ENCODE measurements at regions not wholly inside any gene's neighbourhood (a gene's known extent, or its start where the extent isn't known, plus 50 kb on each side); places are given as distances from the start of the nearest gene placed in this dataset.
"Not testable (repeated sequence)": the region's sequence is repeated elsewhere in the genome, so short reads cannot be mapped to it uniquely, and the experiment has no call there.

DNA sequence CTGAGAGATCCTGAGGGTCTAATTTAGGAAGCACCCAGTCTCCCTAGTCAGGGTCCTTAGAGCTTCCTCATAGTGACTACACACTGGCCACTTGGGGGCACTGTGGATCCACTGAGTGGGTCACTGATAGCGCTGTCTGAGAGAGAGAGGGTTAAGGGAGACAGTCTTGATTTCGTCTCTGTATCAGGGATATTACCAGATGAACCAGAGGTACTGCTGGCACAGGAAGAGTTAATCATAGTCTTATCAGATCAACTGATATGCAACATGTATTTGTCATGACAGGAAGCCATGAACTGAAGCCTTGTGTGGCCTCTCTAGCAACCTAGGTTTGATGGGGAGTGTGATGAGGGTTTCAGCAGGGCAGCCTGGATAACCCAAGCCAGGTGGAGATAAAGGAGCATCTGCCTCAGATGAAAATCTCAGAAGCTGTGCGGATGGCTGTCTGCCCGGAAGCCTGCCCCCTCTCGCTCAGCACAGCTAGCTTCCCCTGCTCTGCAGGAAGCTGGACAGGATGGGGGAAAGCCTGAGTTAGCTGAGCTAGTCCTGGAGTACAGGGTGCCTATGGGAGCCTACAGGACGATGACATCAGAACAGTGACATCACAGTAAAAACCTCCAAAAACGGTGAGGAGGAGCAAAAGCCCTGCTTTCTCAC is 214.0 kb upstream of the PRSS1 start:
- DNase-seq (ENCODE audit: low spot score) = peak; percentile 96

DNA sequence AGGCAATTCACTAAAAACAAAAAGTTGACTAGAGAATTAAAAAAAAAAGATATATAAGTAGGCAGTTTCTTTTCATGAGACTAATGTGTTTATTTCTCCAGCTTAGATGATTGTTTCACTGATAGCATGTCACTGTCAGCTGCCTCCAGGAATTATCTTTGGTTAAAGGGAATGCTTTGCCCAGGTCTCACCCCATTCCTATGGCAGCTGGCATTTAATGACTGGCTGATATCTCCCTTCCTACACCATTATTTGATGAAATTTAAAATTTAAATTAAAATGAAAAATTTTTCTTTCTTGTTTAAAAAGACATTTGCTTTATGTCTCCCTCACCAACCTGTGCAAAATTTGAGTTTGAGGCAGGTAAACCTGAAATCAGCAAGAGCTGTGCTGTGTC is 214.5 kb upstream of the PRSS1 start:
- no peak for DNase-seq (ENCODE audit: low spot score)

DNA sequence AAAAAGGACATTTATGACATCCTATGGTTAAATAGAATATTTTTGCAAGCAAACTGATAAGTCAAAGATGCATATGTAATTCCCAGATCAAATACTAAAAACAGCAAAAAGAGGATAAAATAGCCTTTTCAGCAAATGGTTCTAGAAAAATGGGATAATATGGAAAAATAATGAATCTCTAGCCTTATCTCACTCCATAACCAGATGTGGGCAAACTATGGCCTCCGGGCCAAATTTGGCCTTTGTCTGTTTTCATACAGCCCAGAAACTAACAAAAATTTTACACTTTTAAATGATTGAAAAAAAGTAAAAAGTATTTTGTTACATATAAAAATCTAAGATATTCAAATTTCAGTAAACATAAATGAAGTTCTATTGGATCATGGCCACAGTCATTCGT is 215.4 kb upstream of the PRSS1 start:
- DNase-seq (ENCODE audit: low spot score) = no peak

DNA sequence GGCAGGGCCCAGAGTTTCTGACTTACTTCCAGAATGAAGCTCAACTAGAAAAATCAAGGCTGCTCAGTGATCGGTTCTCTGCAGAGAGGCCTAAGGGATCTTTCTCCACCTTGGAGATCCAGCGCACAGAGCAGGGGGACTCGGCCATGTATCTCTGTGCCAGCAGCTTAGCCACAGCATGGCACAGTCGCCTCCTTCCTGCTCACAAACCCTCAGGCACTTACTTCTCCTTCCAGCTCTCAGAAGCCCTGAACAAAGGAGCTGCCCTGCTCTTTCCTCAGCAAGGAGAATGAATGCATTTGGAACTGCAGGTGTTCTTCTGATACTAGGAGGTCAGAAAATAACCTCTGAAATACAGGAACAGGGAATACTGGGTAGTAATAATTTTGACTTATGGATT is 219.7 kb upstream of the PRSS1 start:
- DNase-seq (ENCODE audit: low spot score) = no peak

DNA sequence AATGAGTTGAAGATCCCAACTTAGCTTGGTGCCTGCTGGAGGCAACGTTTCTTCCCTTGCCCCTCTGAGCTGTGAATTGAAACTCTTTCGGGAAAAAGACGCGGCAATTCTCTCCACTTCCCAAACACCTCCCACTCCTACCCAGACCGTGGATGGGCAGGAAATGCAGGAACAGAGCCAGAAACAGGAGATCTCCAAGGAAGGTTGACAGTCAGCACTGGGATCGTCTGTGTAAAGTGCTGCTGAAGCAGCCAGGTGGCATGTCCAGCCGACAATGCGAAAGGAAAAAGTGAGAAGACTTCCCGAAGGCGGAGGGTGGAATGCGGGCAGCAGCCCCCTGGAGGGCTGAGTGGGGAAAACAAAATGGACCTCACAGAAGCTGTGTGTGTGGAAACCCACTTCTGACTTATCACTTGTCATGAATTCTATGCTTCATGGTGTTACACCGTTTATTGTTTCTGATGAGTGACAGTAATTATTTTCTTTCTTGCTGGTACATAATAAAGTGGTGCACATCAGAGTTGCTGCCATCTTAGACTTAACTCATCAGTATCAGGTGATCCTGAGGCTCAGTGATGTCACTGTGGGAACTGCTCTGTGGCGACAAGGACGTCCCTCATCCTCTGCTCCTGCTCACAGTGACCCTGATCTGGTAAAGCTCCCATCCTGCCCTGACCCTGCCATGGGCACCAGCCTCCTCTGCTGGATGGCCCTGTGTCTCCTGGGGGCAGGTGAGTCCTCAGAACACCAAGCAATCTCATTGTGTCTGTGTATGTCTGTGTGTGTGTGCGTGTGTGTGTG is 220.5 kb upstream of the PRSS1 start:
- no peak for DNase-seq (ENCODE audit: low spot score)

DNA sequence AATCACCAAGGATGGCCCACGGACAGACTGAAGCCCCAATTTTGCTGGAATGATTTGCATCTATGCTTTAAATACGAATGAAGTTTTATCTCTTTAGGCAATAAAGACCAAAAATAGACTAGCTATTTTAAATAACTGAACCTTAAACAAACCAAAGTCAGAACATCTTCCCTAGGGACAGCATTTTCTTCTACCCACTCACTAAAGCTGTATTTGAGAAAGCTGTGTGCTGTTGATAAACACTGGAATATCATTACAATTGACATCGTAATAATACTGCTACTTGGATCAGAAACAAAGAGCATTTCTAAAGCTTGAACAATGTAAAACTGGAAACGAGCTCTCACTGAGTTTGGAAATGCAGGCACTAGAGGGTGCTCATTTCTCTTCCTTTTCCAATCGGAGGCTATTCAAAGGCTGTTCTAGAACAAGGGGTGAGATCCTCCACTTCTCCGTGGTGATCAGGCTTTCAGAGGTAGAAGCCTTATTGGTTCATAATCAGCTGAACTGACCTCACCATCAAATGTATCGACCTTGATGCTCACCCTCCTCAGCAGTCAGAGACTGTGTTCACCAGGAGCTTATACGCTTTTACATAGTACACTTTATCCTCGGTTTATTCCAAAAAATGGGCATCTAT is 225.3 kb upstream of the PRSS1 start:
- no peak for DNase-seq (ENCODE audit: low spot score)

DNA sequence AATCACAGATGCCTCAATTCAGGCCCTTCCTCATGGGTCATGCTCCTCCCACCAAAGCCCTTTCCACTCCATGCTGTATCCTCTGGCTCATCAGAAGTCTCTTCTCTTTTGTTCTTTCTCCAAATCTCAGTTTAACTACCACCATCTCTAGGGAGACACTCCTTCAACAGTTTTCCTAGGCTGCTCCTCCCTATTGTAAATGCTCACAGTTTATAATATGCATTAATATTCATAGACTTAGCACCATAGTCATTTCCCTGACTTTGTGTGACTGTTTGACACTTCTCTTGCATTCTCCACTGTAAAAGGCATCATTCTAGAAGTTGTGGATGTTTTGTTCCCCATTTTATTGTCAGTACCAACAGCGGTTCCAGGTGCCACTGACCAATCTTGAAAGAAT is 226.5 kb upstream of the PRSS1 start:
- no peak for DNase-seq (ENCODE audit: low spot score)

DNA sequence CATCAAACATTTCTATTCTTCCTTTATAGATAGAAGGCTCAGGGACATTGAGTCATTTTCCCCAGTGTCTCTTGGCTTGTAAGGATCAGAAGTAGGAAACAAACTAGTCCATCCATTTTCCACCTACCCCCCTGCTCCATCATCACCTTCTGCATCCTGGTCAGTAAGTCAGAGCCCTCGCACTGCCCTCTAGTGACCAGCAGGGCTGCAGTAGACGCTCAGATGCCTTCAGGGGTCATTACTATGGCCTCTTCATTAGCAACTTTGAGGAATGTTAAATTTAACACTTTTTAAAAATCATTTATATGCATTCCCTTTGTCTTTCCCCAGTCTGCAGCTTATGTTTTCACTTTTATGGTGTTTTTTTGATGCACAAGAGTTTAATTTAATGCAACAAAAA is 228.4 kb upstream of the PRSS1 start:
- DNase-seq (ENCODE audit: low spot score) = not testable (repeated sequence)

DNA sequence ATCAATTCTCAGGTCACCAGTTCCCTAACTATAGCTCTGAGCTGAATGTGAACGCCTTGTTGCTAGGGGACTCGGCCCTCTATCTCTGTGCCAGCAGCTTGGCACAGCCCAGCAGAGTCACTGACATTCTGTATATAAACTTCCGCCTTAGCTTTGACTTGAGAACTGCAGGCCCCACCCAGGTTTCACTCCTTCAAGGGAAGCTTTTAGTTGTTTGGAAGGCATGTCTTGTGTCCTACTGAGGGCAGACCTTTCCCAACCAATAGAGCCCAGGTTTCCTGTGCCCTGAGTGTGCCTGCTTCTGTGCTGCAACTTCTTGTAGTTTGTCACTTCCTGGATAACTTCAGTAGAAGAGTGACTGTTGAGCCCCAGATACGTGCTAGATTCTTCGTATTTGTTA is 228.8 kb upstream of the PRSS1 start:
- DNase-seq (ENCODE audit: low spot score) = not testable (repeated sequence)

DNA sequence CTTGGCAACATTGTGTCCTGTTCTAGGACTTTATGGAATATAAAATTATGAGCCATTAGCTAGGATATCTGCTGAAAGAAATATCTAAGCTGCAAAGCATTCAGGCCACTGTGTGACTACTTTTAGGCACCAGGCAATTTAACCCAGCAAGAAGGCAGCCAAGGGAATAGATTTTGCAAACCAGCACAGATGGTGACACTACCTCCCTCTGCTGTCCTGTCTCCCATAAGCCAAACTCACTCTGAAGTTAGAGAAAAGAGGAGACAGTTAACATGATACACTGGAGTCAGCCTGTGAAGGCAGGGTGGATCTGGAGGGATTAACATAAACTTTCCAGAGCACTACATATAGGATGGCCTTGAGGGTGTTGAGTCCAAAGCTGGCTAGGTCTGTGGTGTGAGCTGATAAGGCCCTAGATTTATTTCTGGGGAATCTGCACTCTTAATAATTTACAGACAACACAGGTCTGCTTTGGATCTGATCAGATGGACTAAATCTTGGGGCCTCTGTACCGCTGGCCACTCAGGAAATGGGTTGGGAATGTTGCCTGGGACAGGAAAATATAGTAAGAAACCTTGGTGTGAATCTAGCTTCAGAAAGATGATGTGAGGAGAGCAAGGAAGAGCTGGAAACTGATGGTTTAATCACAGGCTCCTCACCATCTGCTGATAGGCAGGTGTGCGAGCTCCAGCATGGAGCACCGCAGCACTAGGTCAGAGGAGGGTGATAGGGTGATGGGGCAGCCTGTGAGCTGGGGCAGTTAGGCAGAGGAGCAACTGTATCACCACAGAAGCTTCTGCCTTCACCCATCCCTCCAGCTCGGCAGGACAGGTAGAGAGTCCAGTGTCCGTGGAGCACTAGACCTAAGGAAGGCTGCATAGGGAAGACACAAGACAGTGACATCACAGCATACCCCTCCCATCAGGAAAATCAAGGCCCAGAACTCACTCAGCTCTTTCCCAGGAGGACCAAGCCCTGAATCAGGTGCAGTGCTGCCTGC is 229.9 kb upstream of the PRSS1 start:
- DNase-seq (ENCODE audit: low spot score) = no peak

DNA sequence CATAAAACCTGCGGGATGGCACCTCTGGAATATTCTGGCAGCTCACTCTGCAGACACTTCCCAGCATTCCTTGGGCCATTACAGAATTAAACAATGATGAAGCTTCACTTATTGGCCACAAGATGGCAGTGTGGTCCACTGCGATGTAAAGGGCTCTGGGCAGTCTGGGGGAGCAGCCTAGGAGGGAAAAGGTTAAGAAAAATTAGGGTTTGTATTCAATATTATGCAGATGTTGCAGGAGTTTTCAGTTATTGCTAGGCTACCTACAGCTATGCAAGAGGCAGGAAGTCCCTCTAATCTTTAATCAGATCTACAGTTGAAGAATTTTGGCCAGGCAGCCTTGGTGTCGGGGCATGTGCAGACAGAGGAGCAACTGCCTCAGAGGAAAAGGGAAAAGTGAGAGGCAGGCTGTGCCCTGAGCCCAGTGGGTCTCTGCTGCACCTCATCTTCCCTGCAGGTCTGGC is 233.2 kb upstream of the PRSS1 start:
- peak; percentile 77 for DNase-seq (ENCODE audit: low spot score)

DNA sequence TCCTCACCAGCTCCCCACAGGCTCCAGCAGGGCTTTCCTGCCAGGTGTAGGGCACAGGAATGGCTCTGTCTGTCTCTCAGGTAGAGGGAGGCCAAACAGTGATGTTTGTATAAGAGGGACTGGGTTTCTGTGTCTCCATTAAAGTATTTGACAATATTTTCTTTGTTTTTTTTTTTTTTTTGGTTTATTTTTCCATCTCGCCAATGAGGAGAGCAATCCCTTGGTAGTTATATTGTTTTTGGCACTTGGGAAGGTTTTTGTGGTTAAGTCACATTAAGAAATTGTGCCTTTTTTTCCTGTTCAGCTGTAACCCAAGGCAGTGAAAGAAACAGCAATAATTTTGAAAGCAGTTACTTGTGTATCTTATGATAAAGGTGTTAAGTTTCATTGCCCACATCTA is 234.6 kb upstream of the PRSS1 start:
- not testable (repeated sequence) for DNase-seq (ENCODE audit: low spot score)

DNA sequence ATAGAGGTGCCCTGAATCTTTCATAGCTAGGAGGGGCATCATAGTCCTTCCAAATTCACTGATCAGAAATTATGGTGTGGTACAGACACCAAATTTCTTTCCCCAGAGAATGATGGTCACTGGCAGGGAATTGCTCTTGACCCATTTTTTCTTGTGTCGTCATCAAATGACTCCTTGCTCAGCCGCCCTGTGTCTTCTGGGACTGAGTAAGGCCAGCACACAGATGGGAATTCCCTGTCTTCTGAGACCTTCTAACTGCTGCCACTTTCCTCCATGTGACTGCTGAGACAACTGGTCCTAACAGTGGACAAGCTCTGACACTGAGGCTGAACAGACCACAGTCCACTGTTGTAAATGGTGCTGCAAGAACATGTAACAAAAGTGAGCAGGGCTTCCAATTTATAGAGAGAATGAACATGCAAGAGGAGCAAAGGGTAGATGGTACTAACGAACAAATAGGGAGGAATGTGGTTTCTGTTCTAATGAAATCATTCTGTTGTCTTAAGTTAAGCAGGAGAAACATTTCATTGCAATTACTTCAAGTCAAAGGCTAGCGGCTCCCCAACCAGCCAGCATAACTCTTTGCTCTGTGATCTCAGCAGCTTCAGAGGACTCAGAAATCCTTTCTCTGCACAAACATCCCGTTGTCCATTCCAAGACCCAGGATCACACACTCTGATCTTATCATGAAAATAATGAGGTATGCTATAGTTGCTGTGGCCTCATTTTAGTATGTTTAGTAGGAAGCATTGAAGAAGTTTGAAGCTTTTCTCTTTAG is 235.9 kb upstream of the PRSS1 start:
- DNase-seq (ENCODE audit: low spot score) = no peak

DNA sequence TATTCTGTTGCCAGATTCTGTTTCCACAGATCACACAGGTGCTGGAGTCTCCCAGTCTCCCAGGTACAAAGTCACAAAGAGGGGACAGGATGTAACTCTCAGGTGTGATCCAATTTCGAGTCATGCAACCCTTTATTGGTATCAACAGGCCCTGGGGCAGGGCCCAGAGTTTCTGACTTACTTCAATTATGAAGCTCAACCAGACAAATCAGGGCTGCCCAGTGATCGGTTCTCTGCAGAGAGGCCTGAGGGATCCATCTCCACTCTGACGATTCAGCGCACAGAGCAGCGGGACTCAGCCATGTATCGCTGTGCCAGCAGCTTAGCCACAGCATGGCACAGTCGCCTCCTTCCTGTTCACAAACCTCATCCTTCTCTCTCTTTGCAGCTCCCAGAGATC is 237.5 kb upstream of the PRSS1 start:
- no peak for DNase-seq (ENCODE audit: low spot score)

DNA sequence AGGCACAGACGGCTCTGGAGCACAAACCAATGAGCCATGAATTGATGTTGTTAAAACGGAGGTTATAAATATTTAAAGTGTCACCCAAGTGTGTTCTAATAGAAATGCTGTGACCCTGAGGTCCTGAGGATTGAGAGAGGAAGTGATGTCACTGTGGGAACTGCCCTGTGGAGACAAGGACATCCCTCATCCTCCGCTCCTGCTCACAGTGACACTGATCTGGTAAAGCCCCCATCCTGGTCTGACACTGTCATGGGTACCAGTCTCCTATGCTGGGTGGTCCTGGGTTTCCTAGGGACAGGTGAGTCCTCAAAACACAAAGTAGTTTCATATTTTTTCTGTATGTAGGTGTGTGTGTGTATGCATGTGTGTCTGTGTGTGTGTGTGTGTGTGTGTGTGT is 237.9 kb upstream of the PRSS1 start:
- DNase-seq (ENCODE audit: low spot score) = no peak

DNA sequence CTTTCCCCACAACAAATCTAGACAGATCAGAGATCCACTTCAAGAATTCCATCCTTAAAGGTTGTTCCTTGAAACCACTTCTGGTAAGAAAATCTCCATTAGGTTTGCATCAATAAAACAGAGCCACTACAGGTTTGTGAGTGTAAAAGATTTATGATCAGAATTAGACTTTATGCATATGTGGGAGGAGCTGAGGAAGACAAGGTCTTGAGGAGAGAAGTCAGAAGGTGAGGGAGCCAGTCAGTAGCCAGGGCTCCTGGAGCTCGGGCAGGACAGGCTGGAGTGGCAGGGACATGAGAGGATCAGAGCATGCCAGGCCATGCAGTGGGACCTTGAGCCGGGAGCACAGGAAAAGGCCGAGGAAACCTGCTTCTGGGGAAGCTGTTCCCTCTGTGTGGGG is 240.0 kb upstream of the PRSS1 start:
- DNase-seq (ENCODE audit: low spot score) = not testable (repeated sequence)

DNA sequence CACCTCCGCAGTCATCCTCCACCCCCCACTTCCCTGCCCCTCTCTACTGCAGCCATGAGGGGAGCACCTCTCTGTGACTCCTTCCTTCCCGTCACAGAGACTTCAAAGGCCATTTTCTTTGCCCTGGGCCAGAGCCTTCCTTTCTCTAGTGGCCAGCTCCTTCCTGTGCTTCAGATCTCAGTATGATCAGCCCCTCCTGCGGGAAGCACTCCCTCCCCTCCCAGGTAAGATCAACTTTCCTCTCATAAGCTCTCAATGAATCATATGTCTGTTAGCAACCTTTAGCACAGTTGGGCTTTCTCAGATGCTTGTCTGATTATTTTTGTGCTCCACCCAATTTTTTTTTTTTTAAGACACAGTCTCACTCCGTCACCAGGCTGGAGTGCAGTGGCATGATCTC is 241.0 kb upstream of the PRSS1 start:
- DNase-seq (ENCODE audit: low spot score) = no peak

DNA sequence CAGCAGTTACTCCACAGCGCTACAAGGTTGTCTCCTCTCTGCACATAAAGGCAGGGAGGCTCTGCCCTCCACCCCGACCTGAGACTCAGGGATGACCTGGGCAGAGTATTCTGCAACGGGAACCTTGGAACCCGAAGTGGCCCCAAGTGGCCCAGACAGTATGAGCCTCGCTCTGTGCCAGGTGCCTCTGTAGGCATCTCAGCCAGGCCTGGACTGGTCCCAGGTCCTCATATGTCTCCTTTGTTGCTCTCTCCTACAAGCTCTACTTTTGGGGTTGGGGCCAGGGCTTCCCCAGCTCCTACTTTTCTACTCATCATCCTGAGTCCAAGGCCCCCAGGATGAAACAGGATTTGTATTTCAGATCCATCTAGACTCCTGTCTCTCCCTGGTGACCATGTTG is 241.5 kb upstream of the PRSS1 start:
- no peak for DNase-seq (ENCODE audit: low spot score)

DNA sequence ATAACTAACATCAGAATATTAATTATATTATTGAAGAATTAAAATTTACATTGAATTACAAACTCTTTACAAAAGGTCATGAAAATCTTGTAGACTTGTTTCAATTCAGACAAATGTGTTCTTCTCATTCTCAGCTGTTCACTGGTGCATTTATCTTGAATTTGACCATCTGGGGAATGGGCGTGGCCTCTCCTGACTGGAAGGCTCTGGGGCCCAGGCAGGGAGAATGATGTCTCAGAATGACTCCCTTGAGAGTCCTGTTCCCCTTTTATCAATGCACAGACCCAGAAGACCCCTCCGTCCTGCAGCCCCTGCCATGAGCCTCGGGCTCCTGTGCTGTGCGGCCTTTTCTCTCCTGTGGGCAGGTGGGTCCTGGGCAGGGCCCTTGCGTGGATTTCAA is 242.2 kb upstream of the PRSS1 start:
- peak; percentile 90 for DNase-seq (ENCODE audit: low spot score)

DNA sequence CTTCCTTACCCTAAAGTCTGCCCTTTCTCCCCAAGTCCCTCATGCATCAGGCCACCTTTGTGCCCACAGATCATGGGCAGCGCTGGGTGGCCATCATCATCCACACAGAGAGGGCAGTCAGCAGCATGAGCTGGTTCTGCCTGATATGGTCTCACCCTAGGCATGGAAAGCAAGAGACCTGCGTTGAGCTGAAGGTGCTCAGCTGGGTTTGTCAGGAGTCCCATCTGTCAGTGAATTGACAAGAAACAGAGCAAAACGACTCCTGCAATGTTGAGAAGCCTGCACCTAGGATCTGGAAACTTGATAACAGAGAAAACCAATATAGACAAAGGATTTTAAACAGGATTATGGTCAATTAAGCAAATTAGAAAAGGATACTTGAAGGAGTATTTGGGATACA is 242.7 kb upstream of the PRSS1 start:
- DNase-seq (ENCODE audit: low spot score) = peak; percentile 98

DNA sequence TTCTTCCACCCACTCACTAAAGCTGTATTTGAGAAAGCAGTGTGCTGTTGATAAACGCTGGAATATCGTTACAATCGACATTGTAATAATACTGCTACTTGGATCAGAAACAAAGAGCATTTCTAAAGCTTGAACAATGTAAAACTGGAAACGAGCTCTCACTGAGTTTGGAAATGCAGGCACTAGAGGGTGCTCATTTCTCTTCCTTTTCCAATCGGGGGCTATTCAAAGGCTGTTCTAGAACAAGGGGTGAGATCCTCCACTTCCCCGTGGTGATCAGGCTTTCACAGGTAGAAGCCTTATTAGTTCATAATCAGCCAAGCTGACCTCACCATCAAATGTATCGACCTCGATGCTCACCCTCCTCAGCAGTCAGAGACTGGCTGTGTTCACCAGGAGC is 245.3 kb upstream of the PRSS1 start:
- not testable (repeated sequence) for DNase-seq (ENCODE audit: low spot score)
